Naive thymus-derived CD4-positive, alpha-beta T cell (primary cell): ENCODE measurements at regions not wholly inside any gene's neighbourhood (a gene's known extent, or its start where the extent isn't known, plus 50 kb on each side); places are given as distances from the start of the nearest gene placed in this dataset.

Experiments used
- ATAC-seq: fragments of 150-1000 bp; cut with Tn5 transposase; 2 replicates; pipeline ENCODE4 v1.10.0; 2021; ENCODE audit warnings: mild to moderate bottlenecking, moderate library complexity
- CTCF ChIA-PET: fragments of 350-600 bp; sonication (Branson Sonifier 250); formaldehyde crosslinking; loops from one replicate; lab custom pipeline; 2021; ENCODE audit warnings: antibody characterized with exemption; lab: Charles Lee
- POLR2A ChIA-PET: fragments of 350-600 bp; sonication (Branson Sonifier 250); formaldehyde crosslinking; loops from one replicate; lab custom pipeline; 2021; ENCODE audit warnings: antibody characterized with exemption, inconsistent platforms; lab: Charles Lee
- DNase-seq, 9 donors: peaks; one replicate each; pipeline versions ENCODE4 v3.0.0 to v3.0.0-alpha.2; 2020 to 2022; ENCODE audit warnings: mixed read lengths in 1 of 9
- H3K27ac ChIP-seq: one replicate; pipeline ENCODE4 v1.7.0; 2013; ENCODE audit warnings: mild to moderate bottlenecking, low read depth, low read length, moderate library complexity
- H3K27me3 ChIP-seq, 2 donors: one replicate each; pipeline ENCODE4 v1.7.0; 2013; ENCODE audit warnings: low read length in 2 of 2, mild to moderate bottlenecking in 2 of 2, moderate library complexity in 2 of 2; ENCODE audit not compliant: control insufficient read depth in 2 of 2, insufficient read depth in 2 of 2
- H3K36me3 ChIP-seq, 3 experiments: 1 replicate in 2 of 3; 2 replicates in 1 of 3; pipeline ENCODE4 v1.7.0; 2013; ENCODE audit warnings: low read length in 3 of 3, mild to moderate bottlenecking in 3 of 3, moderate library complexity in 1 of 3; ENCODE audit not compliant: insufficient read depth in 3 of 3, control insufficient read depth in 2 of 3
- H3K4me1 ChIP-seq, 2 donors: one replicate each; pipeline ENCODE4 v1.7.0; 2013; ENCODE audit warnings: low read length in 2 of 2, mild to moderate bottlenecking in 2 of 2, moderate library complexity in 1 of 2; ENCODE audit not compliant: control insufficient read depth in 2 of 2, insufficient read depth in 2 of 2
- H3K4me3 ChIP-seq: 2 replicates; pipeline ENCODE4 v1.7.0; 2013; ENCODE audit warnings: mild to moderate bottlenecking, low read length
- H3K9me3 ChIP-seq, 3 experiments: 1 replicate in 2 of 3; 2 replicates in 1 of 3; pipeline ENCODE4 v1.7.0; 2013; ENCODE audit warnings: low read length in 3 of 3; ENCODE audit not compliant: control insufficient read depth in 2 of 3
- H3K27ac Mint-ChIP-seq, 9 donors: one replicate each; pipeline ENCODE4 v1.8.0; 2020 to 2022; ENCODE audit warnings: mixed read lengths in 9 of 9, mild to moderate bottlenecking in 8 of 9, moderate library complexity in 5 of 9, inconsistent platforms in 2 of 9
- H3K27me3 Mint-ChIP-seq, 5 donors: one replicate each; pipeline ENCODE4 v1.8.0; 2021 to 2022; ENCODE audit warnings: mixed read lengths in 5 of 5, mild to moderate bottlenecking in 1 of 5
- H3K36me3 Mint-ChIP-seq, 5 donors: one replicate each; pipeline ENCODE4 v1.8.0; 2020 to 2022; ENCODE audit warnings: mixed read lengths in 5 of 5, mild to moderate bottlenecking in 3 of 5, inconsistent platforms in 1 of 5
- H3K4me1 Mint-ChIP-seq, 7 donors: one replicate each; pipeline ENCODE4 v1.8.0; 2020 to 2022; ENCODE audit warnings: mixed read lengths in 7 of 7, mild to moderate bottlenecking in 3 of 7, inconsistent platforms in 1 of 7
- H3K4me3 Mint-ChIP-seq, 10 donors: one replicate each; pipeline ENCODE4 v1.8.0; 2020 to 2022; ENCODE audit warnings: mild to moderate bottlenecking in 10 of 10, mixed read lengths in 10 of 10, moderate library complexity in 6 of 10, inconsistent platforms in 2 of 10
- H3K9me3 Mint-ChIP-seq, 11 donors: one replicate each; pipeline ENCODE4 v1.8.0; 2020 to 2022; ENCODE audit warnings: mixed read lengths in 11 of 11, mild to moderate bottlenecking in 4 of 11, inconsistent platforms in 1 of 11, moderate library complexity in 1 of 11
- intact Hi-C, 2 donors: fragments of 100-400 bp; cut with micrococcal nuclease; formaldehyde crosslinking; loops; one replicate each; pipeline ENCODE4 v1.15.1; 2023

GRCh38 chr7:20513897-20514296, 101.6 kb upstream of the ABCB5 start:
- Histone ChIP-seq H3K4me1 (no peaks in the 10 kb centered on the region), H3K9me3 (no peaks in the 10 kb centered on the region), H3K27ac (no peak overlapping the region), H3K27me3 (no peaks in the 10 kb centered on the region), H3K4me3 (no peak overlapping the region), H3K36me3 (no peaks in the 10 kb centered on the region)
- Mint-ChIP-seq H3K36me3 (no peaks in the 10 kb centered on the region), H3K9me3 (peaks cover 0 to 5% (median 0%) of the 10 kb centered on the region in 11 donors), H3K27ac (no peak overlapping the region), H3K27me3 (no peaks in the 10 kb centered on the region), H3K4me1 (no peaks in the 10 kb centered on the region), H3K4me3 (no peak overlapping the region)
- CTCF ChIA-PET, result no interaction called here
- POLR2A ChIA-PET, result no interaction called here
- no peak for ATAC-seq
- no peak for DNase-seq
- intact Hi-C loops, result no loop called here

GRCh38 chr7:20514364-20514763, 101.1 kb upstream of the ABCB5 start:
- DNase-seq, result no peak
- Histone ChIP-seq H3K27me3 (no peaks in the 10 kb centered on the region), H3K27ac (no peak overlapping the region), H3K4me1 (no peaks in the 10 kb centered on the region), H3K36me3 (no peaks in the 10 kb centered on the region), H3K9me3 (no peaks in the 10 kb centered on the region), H3K4me3 (no peak overlapping the region)
- peaks cover 0 to 5% (median 0%) of the 10 kb centered on the region in 11 donors for H3K9me3 Mint-ChIP-seq
- no peaks in the 10 kb centered on the region for H3K27me3 Mint-ChIP-seq
- no peak overlapping the region for H3K4me3 Mint-ChIP-seq
- H3K27ac Mint-ChIP-seq, result no peak overlapping the region
- ChIA-PET POLR2A (no interaction called here), CTCF (no interaction called here)
- no peak for ATAC-seq
- intact Hi-C loops, result no loop called here
- no peaks in the 10 kb centered on the region for H3K4me1 Mint-ChIP-seq
- H3K36me3 Mint-ChIP-seq, result no peaks in the 10 kb centered on the region

GRCh38 chr7:20519645-20520044, 95.8 kb upstream of the ABCB5 start:
- Histone ChIP-seq H3K27me3 (no peaks in the 10 kb centered on the region), H3K27ac (no peak overlapping the region), H3K4me1 (no peaks in the 10 kb centered on the region), H3K9me3 (no peaks in the 10 kb centered on the region), H3K4me3 (no peak overlapping the region), H3K36me3 (no peaks in the 10 kb centered on the region)
- ChIA-PET POLR2A (no interaction called here), CTCF (no interaction called here)
- H3K27me3 Mint-ChIP-seq, result no peaks in the 10 kb centered on the region
- peaks cover 0 to 15% (median 1%) of the 10 kb centered on the region in 11 donors for H3K9me3 Mint-ChIP-seq
- intact Hi-C loops, result no loop called here
- DNase-seq (no peak), ATAC-seq (no peak)
- no peaks in the 10 kb centered on the region for H3K36me3 Mint-ChIP-seq
- H3K4me3 Mint-ChIP-seq, result no peak overlapping the region
- H3K27ac Mint-ChIP-seq, result no peak overlapping the region
- H3K4me1 Mint-ChIP-seq, result no peaks in the 10 kb centered on the region

GRCh38 chr7:20520530-20520929, 94.9 kb upstream of the ABCB5 start:
- ATAC-seq, result no peak
- no peak overlapping the region for H3K27ac Mint-ChIP-seq
- no peaks in the 10 kb centered on the region for H3K27me3 Mint-ChIP-seq
- no peaks in the 10 kb centered on the region for H3K36me3 Mint-ChIP-seq
- DNase-seq, result no peak
- H3K4me3 ChIP-seq, result no peak overlapping the region
- no peaks in the 10 kb centered on the region for H3K36me3 ChIP-seq
- no peaks in the 10 kb centered on the region for H3K9me3 ChIP-seq
- H3K27ac ChIP-seq, result no peak overlapping the region
- intact Hi-C loops, result no loop called here
- H3K9me3 Mint-ChIP-seq, result peaks cover 0 to 15% (median 1%) of the 10 kb centered on the region in 11 donors
- POLR2A ChIA-PET, result no interaction called here
- no peak overlapping the region for H3K4me3 Mint-ChIP-seq
- H3K4me1 Mint-ChIP-seq, result no peaks in the 10 kb centered on the region
- CTCF ChIA-PET, result no interaction called here
- no peaks in the 10 kb centered on the region for H3K4me1 ChIP-seq
- H3K27me3 ChIP-seq, result no peaks in the 10 kb centered on the region

- ChIA-PET CTCF (no interaction called here), POLR2A (no interaction called here)
- Mint-ChIP-seq H3K9me3 (peaks cover 0 to 15% (median 1%) of the 10 kb centered on the region in 11 donors), H3K27me3 (no peaks in the 10 kb centered on the region), H3K4me1 (no peaks in the 10 kb centered on the region), H3K27ac (no peak overlapping the region), H3K36me3 (no peaks in the 10 kb centered on the region), H3K4me3 (no peak overlapping the region)
- Histone ChIP-seq H3K4me1 (no peaks in the 10 kb centered on the region), H3K9me3 (no peaks in the 10 kb centered on the region), H3K36me3 (no peaks in the 10 kb centered on the region), H3K27ac (no peak overlapping the region), H3K4me3 (no peak overlapping the region), H3K27me3 (no peaks in the 10 kb centered on the region)
- ATAC-seq (no peak), DNase-seq (no peak)
- intact Hi-C loops, result no loop called here
Measured at GRCh38 chr7:20521243-20521642, 94.2 kb upstream of the ABCB5 start.

- Histone ChIP-seq H3K27me3 (no peaks in the 10 kb centered on the region), H3K9me3 (no peaks in the 10 kb centered on the region), H3K27ac (no peak overlapping the region), H3K36me3 (no peaks in the 10 kb centered on the region), H3K4me1 (no peaks in the 10 kb centered on the region), H3K4me3 (no peak overlapping the region)
- CTCF ChIA-PET, result no interaction called here
- Mint-ChIP-seq H3K27ac (no peak overlapping the region), H3K36me3 (no peaks in the 10 kb centered on the region), H3K4me3 (no peak overlapping the region), H3K4me1 (no peaks in the 10 kb centered on the region), H3K27me3 (no peaks in the 10 kb centered on the region), H3K9me3 (peaks cover 0 to 19% (median 6%) of the 10 kb centered on the region in 11 donors)
- intact Hi-C loops, result no loop called here
- POLR2A ChIA-PET, result no interaction called here
- DNase-seq (no peak), ATAC-seq (no peak)
Measured at GRCh38 chr7:20529260-20529659, 86.2 kb upstream of the ABCB5 start.

GRCh38 chr7:20532890-20533289, 82.6 kb upstream of the ABCB5 start:
- ChIA-PET CTCF (no interaction called here), POLR2A (no interaction called here)
- intact Hi-C loops, result no loop called here
- H3K4me1 ChIP-seq, result no peaks in the 10 kb centered on the region
- no peaks in the 10 kb centered on the region for H3K27me3 ChIP-seq
- no peaks in the 10 kb centered on the region for H3K4me1 Mint-ChIP-seq
- H3K27ac Mint-ChIP-seq, result no peak overlapping the region
- DNase-seq (no peak), ATAC-seq (no peak)
- no peak overlapping the region for H3K27ac ChIP-seq
- H3K36me3 Mint-ChIP-seq, result no peaks in the 10 kb centered on the region
- H3K9me3 ChIP-seq, result no peaks in the 10 kb centered on the region
- peaks cover 0 to 10% (median 4%) of the 10 kb centered on the region in 11 donors for H3K9me3 Mint-ChIP-seq
- H3K4me3 Mint-ChIP-seq, result no peak overlapping the region
- H3K36me3 ChIP-seq, result no peaks in the 10 kb centered on the region
- H3K27me3 Mint-ChIP-seq, result no peaks in the 10 kb centered on the region
- H3K4me3 ChIP-seq, result no peak overlapping the region
